Neural cell (in vitro differentiated cells): ENCODE measurements at regions not wholly inside any gene's neighbourhood (a gene's known extent, or its start where the extent isn't known, plus 50 kb on each side); places are given as distances from the start of the nearest gene placed in this dataset.

Experiments
- CTCF ChIP-seq: fragments of 450-650 bp; IDR thresholded peaks from 2 replicates; pipeline ENCODE4 v1.5.1; 2014; ENCODE audit warnings: antibody characterized with exemption, mild to moderate bottlenecking, moderate library complexity; ENCODE audit not compliant: poor library complexity, severe bottlenecking
- EZH2 ChIP-seq: fragments of 200-600, 300-800 bp; shearing (Covaris generic), sonication (generic); IDR thresholded peaks from 2 replicates; pipeline ENCODE4 v1.6.1; 2014; ENCODE audit warnings: antibody characterized with exemption, low read length, borderline replicate concordance, mild to moderate bottlenecking; ENCODE audit not compliant: insufficient read depth, poor library complexity, severe bottlenecking
- MXI1 ChIP-seq: fragments of 450-650 bp; conservative IDR thresholded peaks from 2 replicates; pipeline ENCODE4 v1.6.1; 2014; ENCODE audit warnings: antibody characterized with exemption, mild to moderate bottlenecking; ENCODE audit not compliant: poor library complexity, severe bottlenecking
- SMC3 ChIP-seq: fragments of 450-650 bp; conservative IDR thresholded peaks from 2 replicates; pipeline ENCODE4 v1.6.1; 2014; ENCODE audit warnings: antibody characterized with exemption, mild to moderate bottlenecking, moderate library complexity; ENCODE audit not compliant: poor library complexity

DNA sequence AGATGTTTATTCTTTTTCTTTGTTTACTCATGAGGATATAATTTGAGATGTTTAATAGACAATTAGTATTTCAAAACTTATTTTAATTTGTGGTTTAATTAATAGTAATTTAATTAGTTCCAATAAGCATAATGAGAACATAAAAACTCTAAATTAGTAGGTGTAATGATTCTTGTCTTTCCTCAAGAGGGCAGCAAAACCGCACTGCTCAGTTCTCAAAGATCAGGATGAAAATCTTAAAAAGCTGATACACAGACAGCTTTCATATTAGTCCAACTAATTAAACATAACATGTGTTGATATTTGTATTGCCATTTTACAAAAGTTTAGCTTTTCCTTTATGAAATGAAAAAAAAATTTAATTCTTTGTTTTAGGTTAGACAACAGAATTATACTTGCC, 106.7 kb upstream of the C21orf91 start:
- no peak for TF ChIP-seq MXI1
- peak; percentile 83 for TF ChIP-seq CTCF
- no peak for TF ChIP-seq EZH2
- TF ChIP-seq SMC3, result peak; percentile 76
